Neural progenitor cell (in vitro differentiated cells): ENCODE measurements at regions not wholly inside any gene's neighbourhood (a gene's known extent, or its start where the extent isn't known, plus 50 kb on each side); places are given as distances from the start of the nearest gene placed in this dataset.

Source experiments
- DNase-seq: peaks from one replicate; pipeline ENCODE4 v3.0.0-alpha.2; 2016; ENCODE audit warnings: low spot score
- H2AFZ ChIP-seq: fragments of 200-600 bp; sonication (generic); replicated peaks from 2 replicates; pipeline ENCODE4 v1.6.1; 2016; ENCODE audit warnings: antibody characterized with exemption
- H3F3A ChIP-seq: fragments of 200-600 bp; sonication (generic); 2 replicates; pipeline ENCODE4 v1.6.1; 2016; ENCODE audit warnings: antibody characterized with exemption, low read depth
- H3K27ac ChIP-seq: fragments of 200-600 bp; sonication (generic); 2 replicates; pipeline ENCODE4 v1.5.1; 2016; ENCODE audit warnings: mild to moderate bottlenecking
- H3K27me3 ChIP-seq: fragments of 200-600 bp; sonication (generic); 2 replicates; pipeline ENCODE4 v1.6.1; 2016; ENCODE audit warnings: mild to moderate bottlenecking, moderate library complexity
- H3K36me3 ChIP-seq: fragments of 200-600 bp; sonication (generic); 2 replicates; pipeline ENCODE4 v1.5.1; 2016
- H3K4me1 ChIP-seq: fragments of 200-600 bp; sonication (generic); 2 replicates; pipeline ENCODE4 v1.6.1; 2016; ENCODE audit warnings: mixed run types
- H3K4me2 ChIP-seq: fragments of 200-600 bp; sonication (generic); 2 replicates; pipeline ENCODE4 v1.6.1; 2016
- H3K4me3 ChIP-seq: fragments of 200-600 bp; sonication (generic); 2 replicates; pipeline ENCODE4 v1.5.1; 2016
- H3K79me2 ChIP-seq: fragments of 200-600 bp; sonication (generic); 2 replicates; pipeline ENCODE4 v1.6.1; 2016; ENCODE audit warnings: low read depth
- H3K9ac ChIP-seq: fragments of 200-600 bp; sonication (generic); 2 replicates; pipeline ENCODE4 v1.6.1; 2016
- H3K9me3 ChIP-seq: fragments of 200-600 bp; sonication (generic); 2 replicates; pipeline ENCODE4 v1.5.1; 2016; ENCODE audit warnings: low read depth
- H4K20me1 ChIP-seq: fragments of 200-600 bp; sonication (generic); 2 replicates; pipeline ENCODE4 v1.6.1; 2016; ENCODE audit warnings: low read depth
- H3K27ac Mint-ChIP-seq: 3 replicates; pipeline ENCODE4 v1.8.0; 2021; ENCODE audit warnings: mixed read lengths
- H3K27me3 Mint-ChIP-seq: 2 replicates; pipeline ENCODE4 v1.8.0; 2022; ENCODE audit warnings: low read depth, mild to moderate bottlenecking, inconsistent platforms, moderate library complexity, mixed read lengths; ENCODE audit not compliant: insufficient read depth
- H3K36me3 Mint-ChIP-seq: 3 replicates; pipeline ENCODE4 v1.8.0; 2021; ENCODE audit warnings: mixed read lengths
- H3K4me1 Mint-ChIP-seq: 3 replicates; pipeline ENCODE4 v1.8.0; 2021; ENCODE audit warnings: mixed read lengths
- H3K4me3 Mint-ChIP-seq: 3 replicates; pipeline ENCODE4 v1.8.0; 2021; ENCODE audit warnings: mild to moderate bottlenecking, moderate library complexity, mixed read lengths
- H3K9me3 Mint-ChIP-seq: 3 replicates; pipeline ENCODE4 v1.8.0; 2020; ENCODE audit warnings: mixed read lengths
- EZH2 ChIP-seq: fragments of 200-600 bp; sonication (generic); IDR thresholded peaks from 2 replicates; pipeline ENCODE4 v1.6.1; 2017; ENCODE audit warnings: antibody characterized with exemption, mild to moderate bottlenecking, moderate library complexity
- EZH2phosphoT487 ChIP-seq: fragments of 200-600 bp; sonication (generic); IDR thresholded peaks from 2 replicates; pipeline ENCODE4 v1.6.1; 2017; ENCODE audit warnings: antibody characterized with exemption
- TF ChIP-seq, protein P1 (sequence below): fragments of 200-600 bp; sonication (generic); IDR thresholded peaks from 2 replicates; pipeline ENCODE4 v1.5.1; 2017; ENCODE audit warnings: antibody characterized with exemption, mild to moderate bottlenecking

GRCh38 chr2:193891023-193891422 is 1696.3 kb upstream of the TMEFF2 start:
- H3F3A ChIP-seq, result no peaks in the 10 kb centered on the region
- H3K9ac ChIP-seq, result no peak overlapping the region
- H3K27me3 Mint-ChIP-seq, result no peaks in the 10 kb centered on the region
- no peaks in the 10 kb centered on the region for H3K27me3 ChIP-seq
- no peak overlapping the region for H2AFZ ChIP-seq
- H3K36me3 Mint-ChIP-seq, result no peaks in the 10 kb centered on the region
- no peaks in the 10 kb centered on the region for H3K36me3 ChIP-seq
- no peaks in the 10 kb centered on the region for H3K9me3 Mint-ChIP-seq
- H3K4me2 ChIP-seq, result no peak overlapping the region
- no peak overlapping the region for H3K27ac Mint-ChIP-seq
- DNase-seq, result no peak
- H3K79me2 ChIP-seq, result no peaks in the 10 kb centered on the region
- no peak overlapping the region for H3K4me3 Mint-ChIP-seq
- H3K9me3 ChIP-seq, result no peaks in the 10 kb centered on the region
- no peak overlapping the region for H3K4me3 ChIP-seq
- no peak overlapping the region for H3K27ac ChIP-seq
- H3K4me1 Mint-ChIP-seq, result no peaks in the 10 kb centered on the region
- H3K4me1 ChIP-seq, result no peaks in the 10 kb centered on the region
- TF ChIP-seq, protein P1, sequence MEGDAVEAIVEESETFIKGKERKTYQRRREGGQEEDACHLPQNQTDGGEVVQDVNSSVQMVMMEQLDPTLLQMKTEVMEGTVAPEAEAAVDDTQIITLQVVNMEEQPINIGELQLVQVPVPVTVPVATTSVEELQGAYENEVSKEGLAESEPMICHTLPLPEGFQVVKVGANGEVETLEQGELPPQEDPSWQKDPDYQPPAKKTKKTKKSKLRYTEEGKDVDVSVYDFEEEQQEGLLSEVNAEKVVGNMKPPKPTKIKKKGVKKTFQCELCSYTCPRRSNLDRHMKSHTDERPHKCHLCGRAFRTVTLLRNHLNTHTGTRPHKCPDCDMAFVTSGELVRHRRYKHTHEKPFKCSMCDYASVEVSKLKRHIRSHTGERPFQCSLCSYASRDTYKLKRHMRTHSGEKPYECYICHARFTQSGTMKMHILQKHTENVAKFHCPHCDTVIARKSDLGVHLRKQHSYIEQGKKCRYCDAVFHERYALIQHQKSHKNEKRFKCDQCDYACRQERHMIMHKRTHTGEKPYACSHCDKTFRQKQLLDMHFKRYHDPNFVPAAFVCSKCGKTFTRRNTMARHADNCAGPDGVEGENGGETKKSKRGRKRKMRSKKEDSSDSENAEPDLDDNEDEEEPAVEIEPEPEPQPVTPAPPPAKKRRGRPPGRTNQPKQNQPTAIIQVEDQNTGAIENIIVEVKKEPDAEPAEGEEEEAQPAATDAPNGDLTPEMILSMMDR, result no peak
- no peak for TF ChIP-seq EZH2phosphoT487
- no peaks in the 10 kb centered on the region for H4K20me1 ChIP-seq

DNA sequence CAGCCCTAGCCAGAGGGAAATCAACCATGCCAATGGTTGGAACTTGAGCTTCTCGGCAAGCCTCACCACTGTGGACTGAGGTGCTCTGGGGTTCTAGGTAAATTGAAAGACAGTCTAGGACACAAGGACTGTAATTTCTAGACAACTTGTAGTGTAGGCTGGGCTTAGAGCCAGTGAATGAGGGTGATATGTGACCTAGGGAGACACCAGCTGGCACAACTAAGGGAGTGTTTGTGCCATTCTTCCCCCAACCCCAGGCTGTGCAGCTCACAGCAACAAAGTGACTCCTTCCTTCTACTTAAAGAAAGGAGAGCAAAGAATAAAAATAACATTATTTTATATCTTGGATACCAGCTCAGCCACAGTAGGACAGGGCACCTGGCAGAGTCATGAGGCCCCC is 1690.7 kb upstream of the TMEFF2 start:
- H3K79me2 ChIP-seq, result no peaks in the 10 kb centered on the region
- H3K4me1 ChIP-seq, result no peaks in the 10 kb centered on the region
- H3K4me1 Mint-ChIP-seq, result no peaks in the 10 kb centered on the region
- no peak overlapping the region for H3K27ac ChIP-seq
- H3K27ac Mint-ChIP-seq, result no peak overlapping the region
- H3K4me2 ChIP-seq, result no peak overlapping the region
- no peaks in the 10 kb centered on the region for H3F3A ChIP-seq
- H2AFZ ChIP-seq, result no peak overlapping the region
- peaks cover 5% of the 10 kb centered on the region for H3K9me3 ChIP-seq
- peaks cover 12% of the 10 kb centered on the region for H3K9me3 Mint-ChIP-seq
- no peak for DNase-seq
- peaks cover 3% of the 10 kb centered on the region for H3K27me3 Mint-ChIP-seq
- no peak for TF ChIP-seq EZH2
- TF ChIP-seq EZH2phosphoT487, result no peak
- TF ChIP-seq, protein P1, result no peak
- no peaks in the 10 kb centered on the region for H4K20me1 ChIP-seq
- no peak overlapping the region for H3K9ac ChIP-seq
- H3K36me3 Mint-ChIP-seq, result peaks cover 2% of the 10 kb centered on the region
- H3K4me3 Mint-ChIP-seq, result no peak overlapping the region
- no peak overlapping the region for H3K4me3 ChIP-seq
- H3K27me3 ChIP-seq, result no peaks in the 10 kb centered on the region
- no peaks in the 10 kb centered on the region for H3K36me3 ChIP-seq

GRCh38 chr2:193883820-193884219 is 1689.1 kb upstream of the TMEFF2 start:
- Histone ChIP-seq H3F3A (no peaks in the 10 kb centered on the region), H3K27ac (no peak overlapping the region), H3K4me3 (no peak overlapping the region), H4K20me1 (no peaks in the 10 kb centered on the region), H3K27me3 (no peaks in the 10 kb centered on the region), H3K9me3 (peaks cover 5% of the 10 kb centered on the region), H3K36me3 (no peaks in the 10 kb centered on the region), H2AFZ (no peak overlapping the region), H3K4me1 (no peaks in the 10 kb centered on the region), H3K9ac (no peak overlapping the region), H3K4me2 (no peak overlapping the region), H3K79me2 (no peaks in the 10 kb centered on the region)
- no peaks in the 10 kb centered on the region for H3K4me1 Mint-ChIP-seq
- TF ChIP-seq EZH2phosphoT487 (no peak), EZH2 (no peak)
- TF ChIP-seq, protein P1, result no peak
- H3K4me3 Mint-ChIP-seq, result no peak overlapping the region
- no peak for DNase-seq
- no peak overlapping the region for H3K27ac Mint-ChIP-seq
- H3K36me3 Mint-ChIP-seq, result peaks cover 2% of the 10 kb centered on the region
- peaks cover 3% of the 10 kb centered on the region for H3K27me3 Mint-ChIP-seq
- H3K9me3 Mint-ChIP-seq, result peaks cover 12% of the 10 kb centered on the region

DNA sequence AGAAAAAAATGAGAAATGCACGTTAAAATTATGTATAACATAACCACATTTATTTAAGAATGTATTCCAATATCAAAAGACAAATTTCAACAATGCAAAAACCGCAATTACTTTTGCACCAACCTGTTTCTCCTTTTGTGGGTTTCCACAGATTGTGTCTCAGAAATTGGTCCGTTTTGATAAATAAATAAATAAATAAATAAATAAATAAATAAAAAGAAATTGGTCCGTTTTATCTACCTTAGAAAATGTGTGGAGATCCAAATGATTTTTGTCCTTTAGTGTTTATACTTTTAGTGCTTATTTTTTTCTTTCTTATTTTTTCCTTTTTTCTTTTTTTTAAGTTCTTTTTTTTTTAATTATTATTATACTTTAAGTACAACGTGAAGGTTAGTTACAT is 1682.2 kb upstream of the TMEFF2 start:
- no peak overlapping the region for H3K9ac ChIP-seq
- no peak overlapping the region for H3K4me2 ChIP-seq
- no peaks in the 10 kb centered on the region for H3F3A ChIP-seq
- peaks cover 4% of the 10 kb centered on the region for H3K9me3 Mint-ChIP-seq
- no peaks in the 10 kb centered on the region for H3K36me3 ChIP-seq
- no peaks in the 10 kb centered on the region for H3K79me2 ChIP-seq
- peaks cover 3% of the 10 kb centered on the region for H3K9me3 ChIP-seq
- no peaks in the 10 kb centered on the region for H3K27me3 ChIP-seq
- H3K27me3 Mint-ChIP-seq, result peaks cover 2% of the 10 kb centered on the region
- H3K27ac ChIP-seq, result no peak overlapping the region
- DNase-seq, result no peak
- H3K4me3 ChIP-seq, result no peak overlapping the region
- H3K36me3 Mint-ChIP-seq, result no peaks in the 10 kb centered on the region
- TF ChIP-seq, protein P1, result no peak
- TF ChIP-seq EZH2phosphoT487 (no peak), EZH2 (no peak)
- no peaks in the 10 kb centered on the region for H4K20me1 ChIP-seq
- H3K27ac Mint-ChIP-seq, result no peak overlapping the region
- H3K4me1 Mint-ChIP-seq, result no peaks in the 10 kb centered on the region
- no peak overlapping the region for H2AFZ ChIP-seq
- H3K4me1 ChIP-seq, result no peaks in the 10 kb centered on the region
- no peak overlapping the region for H3K4me3 Mint-ChIP-seq
